GM23338 (cell line): ENCODE measurements at regions not wholly inside any gene's neighbourhood (a gene's known extent, or its start where the extent isn't known, plus 50 kb on each side); places are given as distances from the start of the nearest gene placed in this dataset.

Experiments
- ATAC-seq: fragments of 200-7000 bp; cut with Tn5 transposase; 3 replicates; pipeline ENCODE4 v1.9.1; 2020
- DNase-seq: peaks from one replicate; pipeline ENCODE4 v3.0.0-alpha.2; 2015; ENCODE audit warnings: low spot score
- H2AFZ ChIP-seq: fragments of 200-600 bp; sonication (generic); 2 replicates; pipeline ENCODE4 v1.8.0; 2016; ENCODE audit warnings: antibody characterized with exemption, mild to moderate bottlenecking, moderate library complexity
- H3F3A ChIP-seq: fragments of 200-600 bp; sonication (generic); replicated peaks from 2 replicates; pipeline ENCODE4 v1.8.0; 2017; ENCODE audit warnings: antibody characterized with exemption, mixed run types, low read depth
- H3K27ac ChIP-seq: fragments of 200-600 bp; sonication (generic); 2 replicates; pipeline ENCODE4 v1.6.1; 2016; ENCODE audit warnings: low read depth
- H3K27me3 ChIP-seq: fragments of 200-600 bp; sonication (generic); 2 replicates; pipeline ENCODE4 v1.8.0; 2016; ENCODE audit warnings: mild to moderate bottlenecking, mixed run types, moderate library complexity; ENCODE audit not compliant: insufficient read depth
- H3K36me3 ChIP-seq: fragments of 200-600 bp; sonication (generic); 2 replicates; pipeline ENCODE4 v1.8.0; 2016; ENCODE audit warnings: mild to moderate bottlenecking; ENCODE audit not compliant: insufficient read depth
- H3K4me1 ChIP-seq: fragments of 200-600 bp; sonication (generic); 2 replicates; pipeline ENCODE4 v1.8.0; 2016; ENCODE audit warnings: mild to moderate bottlenecking, moderate library complexity; ENCODE audit not compliant: insufficient read depth
- H3K4me2 ChIP-seq: fragments of 200-600 bp; sonication (generic); 2 replicates; pipeline ENCODE4 v1.7.1; 2017; ENCODE audit warnings: mixed run types
- H3K4me3 ChIP-seq: fragments of 200-600 bp; sonication (generic); 2 replicates; pipeline ENCODE4 v1.6.1; 2016; ENCODE audit warnings: mixed run types
- H3K79me2 ChIP-seq: fragments of 200-600 bp; sonication (generic); replicated peaks from 2 replicates; pipeline ENCODE4 v1.8.0; 2017; ENCODE audit warnings: mild to moderate bottlenecking; ENCODE audit not compliant: insufficient read depth
- H3K9me2 ChIP-seq: fragments of 200-600 bp; sonication (generic); 2 replicates; pipeline ENCODE4 v1.8.0; 2017; ENCODE audit not compliant: insufficient read depth
- H4K20me1 ChIP-seq: fragments of 200-600 bp; sonication (generic); replicated peaks from 2 replicates; pipeline ENCODE4 v1.8.0; 2017; ENCODE audit warnings: mild to moderate bottlenecking; ENCODE audit not compliant: insufficient read depth
- H3K27ac Mint-ChIP-seq: 2 replicates; pipeline ENCODE4 v1.8.0; 2020; ENCODE audit warnings: inconsistent platforms, mild to moderate bottlenecking, moderate library complexity, mixed read lengths
- H3K27me3 Mint-ChIP-seq: 3 replicates; pipeline ENCODE4 v1.8.0; 2022; ENCODE audit warnings: low read depth, mild to moderate bottlenecking, moderate library complexity, mixed read lengths, inconsistent platforms; ENCODE audit not compliant: insufficient read depth, poor library complexity
- H3K36me3 Mint-ChIP-seq: 3 replicates; pipeline ENCODE4 v1.8.0; 2021; ENCODE audit warnings: low read depth, mild to moderate bottlenecking, inconsistent platforms, moderate library complexity, mixed read lengths
- H3K4me1 Mint-ChIP-seq: 3 replicates; pipeline ENCODE4 v1.8.0; 2020; ENCODE audit warnings: mild to moderate bottlenecking, inconsistent platforms, mixed read lengths
- H3K4me3 Mint-ChIP-seq: 3 replicates; pipeline ENCODE4 v1.8.0; 2021; ENCODE audit warnings: moderate library complexity, mild to moderate bottlenecking, inconsistent platforms, mixed read lengths
- H3K9me3 Mint-ChIP-seq: 3 replicates; pipeline ENCODE4 v1.8.0; 2020; ENCODE audit warnings: moderate library complexity, mild to moderate bottlenecking, inconsistent platforms, mixed read lengths
- CREB1 ChIP-seq: fragments of 250-450 bp; sonication (Bioruptor Pico); IDR thresholded peaks from 2 replicates; pipeline ENCODE4 v1.5.0; 2020; ENCODE audit warnings: low read depth, mild to moderate bottlenecking, moderate library complexity
- EZH2 ChIP-seq: fragments of 200-600 bp; sonication (generic); IDR thresholded peaks from one replicate; pipeline ENCODE4 v1.8.0; 2017; ENCODE audit warnings: antibody characterized with exemption, mild to moderate bottlenecking, low read depth; ENCODE audit not compliant: unreplicated experiment
- EZH2phosphoT487 ChIP-seq: fragments of 200-600 bp; sonication (generic); IDR thresholded peaks from one replicate; pipeline ENCODE4 v1.8.1; 2018; ENCODE audit warnings: antibody characterized with exemption; ENCODE audit not compliant: unreplicated experiment
- JUNB ChIP-seq: IDR thresholded peaks from one replicate; pipeline ENCODE4 v1.6.1; 2016; ENCODE audit warnings: antibody characterized with exemption; ENCODE audit not compliant: unreplicated experiment
- NANOG ChIP-seq: IDR thresholded peaks from 2 replicates; pipeline ENCODE4 v1.6.1; 2016; ENCODE audit warnings: antibody characterized with exemption, borderline replicate concordance
- POLR2AphosphoS5 ChIP-seq: IDR thresholded peaks from 2 replicates; pipeline ENCODE4 v1.6.1; 2016; ENCODE audit warnings: antibody characterized with exemption, low read depth
- ZNF114 ChIP-seq: fragments of 250-450 bp; sonication (Bioruptor Pico); IDR thresholded peaks from 2 replicates; pipeline ENCODE4 v1.5.0; 2020; ENCODE audit warnings: mild to moderate bottlenecking, moderate library complexity
- TF ChIP-seq, protein P1 (sequence below): IDR thresholded peaks from 2 replicates; pipeline ENCODE4 v1.6.1; 2016; ENCODE audit warnings: antibody characterized with exemption
- TF ChIP-seq, protein P2 (sequence below): fragments of 250-450 bp; sonication (Bioruptor Pico); IDR thresholded peaks from 2 replicates; pipeline ENCODE4 v1.5.0; 2020; ENCODE audit warnings: mild to moderate bottlenecking, moderate library complexity

DNA sequence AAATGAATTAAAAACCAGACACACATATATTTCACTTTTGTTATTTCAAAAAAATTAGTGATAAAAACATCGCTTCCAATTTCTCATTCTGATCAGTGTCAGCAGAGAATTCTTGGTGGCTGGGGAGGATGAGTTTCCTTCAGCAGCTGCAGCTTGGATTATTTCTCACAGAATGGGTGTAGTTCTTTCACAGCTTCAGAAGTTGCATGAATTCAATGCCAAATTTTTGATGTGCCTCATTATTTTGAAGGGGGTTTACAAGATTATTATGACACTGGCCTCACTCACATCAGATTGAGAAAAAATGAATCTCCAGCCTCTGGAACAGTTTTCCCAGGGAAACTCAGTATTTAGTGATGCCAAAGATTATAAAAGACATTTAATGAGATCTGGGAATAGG lies 184.9 kb upstream of the WDFY3 start (continued):
- no peak for TF ChIP-seq EZH2
- TF ChIP-seq, protein P1, sequence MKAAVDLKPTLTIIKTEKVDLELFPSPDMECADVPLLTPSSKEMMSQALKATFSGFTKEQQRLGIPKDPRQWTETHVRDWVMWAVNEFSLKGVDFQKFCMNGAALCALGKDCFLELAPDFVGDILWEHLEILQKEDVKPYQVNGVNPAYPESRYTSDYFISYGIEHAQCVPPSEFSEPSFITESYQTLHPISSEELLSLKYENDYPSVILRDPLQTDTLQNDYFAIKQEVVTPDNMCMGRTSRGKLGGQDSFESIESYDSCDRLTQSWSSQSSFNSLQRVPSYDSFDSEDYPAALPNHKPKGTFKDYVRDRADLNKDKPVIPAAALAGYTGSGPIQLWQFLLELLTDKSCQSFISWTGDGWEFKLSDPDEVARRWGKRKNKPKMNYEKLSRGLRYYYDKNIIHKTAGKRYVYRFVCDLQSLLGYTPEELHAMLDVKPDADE: no peak
- no peak for TF ChIP-seq ZNF114 (CRISPR knock-in tag)
- no peak for TF ChIP-seq EZH2phosphoT487

DNA sequence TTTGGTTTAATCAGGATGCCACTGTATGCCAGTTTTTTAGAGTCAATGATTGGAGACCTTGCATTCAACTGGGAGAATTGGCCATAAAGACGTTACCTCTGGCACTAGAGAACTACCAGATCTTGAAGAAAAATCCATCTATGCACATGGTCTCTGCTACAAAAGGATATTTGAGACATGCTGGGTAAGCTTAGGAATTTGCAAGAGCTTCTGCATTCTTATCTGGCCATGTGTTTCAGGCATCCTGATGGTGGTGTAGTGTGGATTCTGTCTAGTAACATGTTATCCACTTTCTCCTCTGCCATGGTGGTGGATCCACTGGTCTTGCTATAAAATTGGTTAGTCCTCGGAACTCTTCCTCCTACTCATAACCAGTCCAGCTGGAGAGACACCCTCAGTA lies 185.3 kb upstream of the WDFY3 start:
- no peak for DNase-seq
- Histone ChIP-seq H3K4me2 (no peak overlapping the region), H3K27me3 (no peaks in the 10 kb centered on the region), H3K4me1 (no peaks in the 10 kb centered on the region), H3K4me3 (no peak overlapping the region), H3K36me3 (no peaks in the 10 kb centered on the region), H3K9me2 (peaks cover 7% of the 10 kb centered on the region; the same call in 1 of the 2 replicates), H3F3A (no peaks in the 10 kb centered on the region), H2AFZ (no peak overlapping the region), H3K27ac (no peak overlapping the region), H4K20me1 (no peaks in the 10 kb centered on the region), H3K79me2 (no peaks in the 10 kb centered on the region)
- Mint-ChIP-seq H3K4me3 (no peak overlapping the region), H3K4me1 (no peaks in the 10 kb centered on the region), H3K27ac (no peak overlapping the region), H3K27me3 (no peaks in the 10 kb centered on the region), H3K36me3 (no peaks in the 10 kb centered on the region), H3K9me3 (no peaks in the 10 kb centered on the region)
- TF ChIP-seq CREB1 (CRISPR knock-in tag): no peak
- TF ChIP-seq EZH2phosphoT487: no peak
- TF ChIP-seq, protein P2, sequence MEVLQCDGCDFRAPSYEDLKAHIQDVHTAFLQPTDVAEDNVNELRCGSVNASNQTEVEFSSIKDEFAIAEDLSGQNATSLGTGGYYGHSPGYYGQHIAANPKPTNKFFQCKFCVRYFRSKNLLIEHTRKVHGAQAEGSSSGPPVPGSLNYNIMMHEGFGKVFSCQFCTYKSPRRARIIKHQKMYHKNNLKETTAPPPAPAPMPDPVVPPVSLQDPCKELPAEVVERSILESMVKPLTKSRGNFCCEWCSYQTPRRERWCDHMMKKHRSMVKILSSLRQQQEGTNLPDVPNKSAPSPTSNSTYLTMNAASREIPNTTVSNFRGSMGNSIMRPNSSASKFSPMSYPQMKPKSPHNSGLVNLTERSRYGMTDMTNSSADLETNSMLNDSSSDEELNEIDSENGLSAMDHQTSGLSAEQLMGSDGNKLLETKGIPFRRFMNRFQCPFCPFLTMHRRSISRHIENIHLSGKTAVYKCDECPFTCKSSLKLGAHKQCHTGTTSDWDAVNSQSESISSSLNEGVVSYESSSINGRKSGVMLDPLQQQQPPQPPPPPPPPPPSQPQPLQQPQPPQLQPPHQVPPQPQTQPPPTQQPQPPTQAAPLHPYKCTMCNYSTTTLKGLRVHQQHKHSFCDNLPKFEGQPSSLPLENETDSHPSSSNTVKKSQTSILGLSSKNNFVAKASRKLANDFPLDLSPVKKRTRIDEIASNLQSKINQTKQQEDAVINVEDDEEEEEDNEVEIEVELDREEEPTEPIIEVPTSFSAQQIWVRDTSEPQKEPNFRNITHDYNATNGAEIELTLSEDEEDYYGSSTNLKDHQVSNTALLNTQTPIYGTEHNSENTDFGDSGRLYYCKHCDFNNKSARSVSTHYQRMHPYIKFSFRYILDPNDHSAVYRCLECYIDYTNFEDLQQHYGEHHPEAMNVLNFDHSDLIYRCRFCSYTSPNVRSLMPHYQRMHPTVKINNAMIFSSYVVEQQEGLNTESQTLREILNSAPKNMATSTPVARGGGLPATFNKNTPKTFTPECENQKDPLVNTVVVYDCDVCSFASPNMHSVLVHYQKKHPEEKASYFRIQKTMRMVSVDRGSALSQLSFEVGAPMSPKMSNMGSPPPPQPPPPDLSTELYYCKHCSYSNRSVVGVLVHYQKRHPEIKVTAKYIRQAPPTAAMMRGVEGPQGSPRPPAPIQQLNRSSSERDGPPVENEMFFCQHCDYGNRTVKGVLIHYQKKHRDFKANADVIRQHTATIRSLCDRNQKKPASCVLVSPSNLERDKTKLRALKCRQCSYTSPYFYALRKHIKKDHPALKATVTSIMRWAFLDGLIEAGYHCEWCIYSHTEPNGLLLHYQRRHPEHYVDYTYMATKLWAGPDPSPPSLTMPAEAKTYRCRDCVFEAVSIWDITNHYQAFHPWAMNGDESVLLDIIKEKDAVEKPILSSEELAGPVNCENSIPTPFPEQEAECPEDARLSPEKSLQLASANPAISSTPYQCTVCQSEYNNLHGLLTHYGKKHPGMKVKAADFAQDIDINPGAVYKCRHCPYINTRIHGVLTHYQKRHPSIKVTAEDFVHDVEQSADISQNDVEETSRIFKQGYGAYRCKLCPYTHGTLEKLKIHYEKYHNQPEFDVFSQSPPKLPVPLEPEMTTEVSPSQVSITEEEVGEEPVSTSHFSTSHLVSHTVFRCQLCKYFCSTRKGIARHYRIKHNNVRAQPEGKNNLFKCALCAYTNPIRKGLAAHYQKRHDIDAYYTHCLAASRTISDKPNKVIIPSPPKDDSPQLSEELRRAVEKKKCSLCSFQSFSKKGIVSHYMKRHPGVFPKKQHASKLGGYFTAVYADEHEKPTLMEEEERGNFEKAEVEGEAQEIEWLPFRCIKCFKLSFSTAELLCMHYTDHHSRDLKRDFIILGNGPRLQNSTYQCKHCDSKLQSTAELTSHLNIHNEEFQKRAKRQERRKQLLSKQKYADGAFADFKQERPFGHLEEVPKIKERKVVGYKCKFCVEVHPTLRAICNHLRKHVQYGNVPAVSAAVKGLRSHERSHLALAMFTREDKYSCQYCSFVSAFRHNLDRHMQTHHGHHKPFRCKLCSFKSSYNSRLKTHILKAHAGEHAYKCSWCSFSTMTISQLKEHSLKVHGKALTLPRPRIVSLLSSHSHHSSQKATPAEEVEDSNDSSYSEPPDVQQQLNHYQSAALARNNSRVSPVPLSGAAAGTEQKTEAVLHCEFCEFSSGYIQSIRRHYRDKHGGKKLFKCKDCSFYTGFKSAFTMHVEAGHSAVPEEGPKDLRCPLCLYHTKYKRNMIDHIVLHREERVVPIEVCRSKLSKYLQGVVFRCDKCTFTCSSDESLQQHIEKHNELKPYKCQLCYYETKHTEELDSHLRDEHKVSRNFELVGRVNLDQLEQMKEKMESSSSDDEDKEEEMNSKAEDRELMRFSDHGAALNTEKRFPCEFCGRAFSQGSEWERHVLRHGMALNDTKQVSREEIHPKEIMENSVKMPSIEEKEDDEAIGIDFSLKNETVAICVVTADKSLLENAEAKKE (CRISPR knock-in tag): no peak
- no peak for TF ChIP-seq ZNF114 (CRISPR knock-in tag)
- no peak for TF ChIP-seq POLR2AphosphoS5
- no peak for TF ChIP-seq NANOG
- no peak for TF ChIP-seq JUNB
- ATAC-seq: no peak
